GM18951 (cell line): ENCODE measurements at regions not wholly inside any gene's neighbourhood (a gene's known extent, or its start where the extent isn't known, plus 50 kb on each side); places are given as distances from the start of the nearest gene placed in this dataset.

Experiments used
- POLR2A ChIP-seq: IDR thresholded peaks from 4 replicates; pipeline ENCODE4 v1.6.1; 2011; ENCODE audit warnings: mild to moderate bottlenecking; ENCODE audit not compliant: insufficient read length, insufficient read depth; ENCODE audit errors: extremely low read depth
- in situ Hi-C: fragments of 300-500 bp; cut with MboI; formaldehyde crosslinking; loops from one replicate; pipeline ENCODE4 v1.12.0; 2022; ENCODE audit warnings: low sequenced_read_pairs, mixed read lengths, inconsistent platforms; ENCODE audit not compliant: unreplicated experiment

- in situ Hi-C loops = no loop called here
- no peak for TF ChIP-seq POLR2A
Measured at GRCh38 chr1:163912170-163912884, 590.6 kb downstream of the NUF2 start.

- in situ Hi-C loops = no loop called here
- TF ChIP-seq POLR2A = no peak
Measured at GRCh38 chr1:163914785-163915413, 593.1 kb downstream of the NUF2 start.

GRCh38 chr1:163922743-163923201, 601.0 kb downstream of the NUF2 start:
- in situ Hi-C loops = no loop called here

GRCh38 chr1:163924041-163924440, 602.3 kb downstream of the NUF2 start:
- in situ Hi-C loops = no loop called here
- no peak for TF ChIP-seq POLR2A

More at GRCh38 chr1:163922743-163923201, 601.0 kb downstream of the NUF2 start:
- no peak for TF ChIP-seq POLR2A

- TF ChIP-seq POLR2A = no peak
- in situ Hi-C loops = no loop called here
Measured at GRCh38 chr1:163927493-163927892, 605.7 kb downstream of the NUF2 start.

GRCh38 chr1:163928069-163928468, 606.3 kb downstream of the NUF2 start:
- no peak for TF ChIP-seq POLR2A
- in situ Hi-C loops = no loop called here

GRCh38 chr1:163928651-163929050, 606.9 kb downstream of the NUF2 start:
- in situ Hi-C loops = no loop called here
- no peak for TF ChIP-seq POLR2A

- in situ Hi-C loops = no loop called here
- TF ChIP-seq POLR2A = no peak
Measured at GRCh38 chr1:163932901-163933300, 611.1 kb downstream of the NUF2 start.

- TF ChIP-seq POLR2A = no peak
- in situ Hi-C loops = no loop called here
Measured at GRCh38 chr1:163933437-163933836, 611.7 kb downstream of the NUF2 start.

- in situ Hi-C loops = no loop called here
- TF ChIP-seq POLR2A = no peak
Measured at GRCh38 chr1:163935738-163936374, 614.1 kb downstream of the NUF2 start.

GRCh38 chr1:163959622-163960021, 599.4 kb upstream of the PBX1 start:
- in situ Hi-C loops = no loop called here
- TF ChIP-seq POLR2A = no peak

GRCh38 chr1:163970151-163970550, 588.8 kb upstream of the PBX1 start:
- in situ Hi-C loops = no loop called here

GRCh38 chr1:163970699-163971098, 588.3 kb upstream of the PBX1 start:
- in situ Hi-C loops = no loop called here

More at GRCh38 chr1:163970151-163970550, 588.8 kb upstream of the PBX1 start:
- no peak for TF ChIP-seq POLR2A

More at GRCh38 chr1:163970699-163971098, 588.3 kb upstream of the PBX1 start:
- no peak for TF ChIP-seq POLR2A
